ENCODE measurements at regions not wholly inside any gene's neighbourhood (a gene's known extent, or its start where the extent isn't known, plus 50 kb on each side); places are given as distances from the start of the nearest gene placed in this dataset.

- H3K4me1 ChIP-seq = no peaks in the 10 kb centered on the region
- peaks cover 0 to 11% (median 0%) of the 10 kb centered on the region in 3 donors for H3K27me3 ChIP-seq
- no peak for DNase-seq
- H3K36me3 ChIP-seq = no peaks in the 10 kb centered on the region
- 85 to 93% (median 89%) methylated on average over 3 of the region's 3 CpGs for WGBS, 5 donors
- intact Hi-C loops (cut with DNase I; ENCODE audit: low total_unique reads) = no loop called here
- TF ChIP-seq POLR2A (IDR thresholded peaks at IDR 0.05) = no peak
- TF ChIP-seq EP300 (IDR thresholded peaks at IDR 0.05) = no peak
- no peak for TF ChIP-seq CTCF (IDR thresholded peaks at IDR 0.05)
- no peak for TF ChIP-seq POLR2AphosphoS5 (IDR thresholded peaks at IDR 0.05)
- no peak overlapping the region for H3K4me3 ChIP-seq
- H3K9me3 ChIP-seq = no peaks in the 10 kb centered on the region
- no peak overlapping the region for H3K27ac ChIP-seq
These were observed 51.9 kb upstream of the RHOU start for GRCh38 chr1:228683428-228683827.

DNA sequence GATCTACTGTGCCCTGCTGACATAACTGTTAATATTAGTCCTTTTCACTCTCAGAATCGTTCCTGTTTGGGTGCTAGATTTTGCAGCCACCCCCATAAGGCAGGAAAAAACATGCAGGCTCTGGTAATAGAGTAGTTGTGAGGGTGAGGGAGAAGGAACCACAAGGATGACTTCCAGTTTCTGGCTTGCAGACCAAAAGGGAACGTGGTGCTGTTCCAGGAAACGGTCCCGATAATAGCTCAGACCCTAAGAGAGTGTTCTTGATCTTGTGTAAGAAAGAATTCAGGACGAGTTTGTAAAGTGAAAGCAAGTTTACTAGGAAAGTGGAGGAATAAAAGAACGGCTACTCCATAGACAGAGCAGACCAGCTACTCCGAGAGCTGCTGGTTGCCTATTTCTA, 50.7 kb upstream of the RHOU start:
- WGBS, 5 donors = 72 to 88% (median 81%) methylated on average over 7 of the region's 7 CpGs
- Histone ChIP-seq H3K27me3 (peaks cover 0 to 11% (median 0%) of the 10 kb centered on the region in 3 donors), H3K4me1 (no peaks in the 10 kb centered on the region), H3K27ac (no peak overlapping the region), H3K4me3 (no peak overlapping the region), H3K36me3 (no peaks in the 10 kb centered on the region), H3K9me3 (no peaks in the 10 kb centered on the region)
- no peak for TF ChIP-seq POLR2AphosphoS5 (IDR thresholded peaks at IDR 0.05)
- TF ChIP-seq EP300 (IDR thresholded peaks at IDR 0.05) = no peak
- no peak for TF ChIP-seq POLR2A (IDR thresholded peaks at IDR 0.05)
- no peak for TF ChIP-seq CTCF (IDR thresholded peaks at IDR 0.05)
- DNase-seq = no peak
- intact Hi-C loops (cut with DNase I; ENCODE audit: low total_unique reads) = no loop called here

GRCh38 chr1:228685081-228685660, 50.1 kb upstream of the RHOU start:
- no peak overlapping the region for H3K27ac ChIP-seq
- no peaks in the 10 kb centered on the region for H3K36me3 ChIP-seq
- TF ChIP-seq POLR2A (IDR thresholded peaks at IDR 0.05) = no peak
- no peak for TF ChIP-seq POLR2AphosphoS5 (IDR thresholded peaks at IDR 0.05)
- no peak for TF ChIP-seq CTCF (IDR thresholded peaks at IDR 0.05)
- no peak for TF ChIP-seq EP300 (IDR thresholded peaks at IDR 0.05)
- no peaks in the 10 kb centered on the region for H3K4me1 ChIP-seq
- WGBS, 5 donors = 81 to 100% (median 95%) methylated on average over 1 of the region's 1 CpG
- DNase-seq = no peak
- no peaks in the 10 kb centered on the region for H3K9me3 ChIP-seq
- H3K27me3 ChIP-seq = peaks cover 0 to 11% (median 0%) of the 10 kb centered on the region in 3 donors
- intact Hi-C loops (cut with DNase I; ENCODE audit: low total_unique reads) = no loop called here
- no peak overlapping the region for H3K4me3 ChIP-seq

Small RNA genes in the stretch of these regions (small RNA-seq; reads per million reads assigned to genes)
- 0 reads per million in 4 donors for gene RF00432
- gene RNA5S10 = 0 reads per million in 4 donors
- 0 reads per million in 4 donors for gene RNA5S11
- 0 reads per million in 4 donors for gene RNA5S12
- 0 reads per million in 4 donors for gene RNA5S13
- 0 reads per million in 4 donors for gene RNA5S14
- gene RNA5S15 = 0 reads per million in 4 donors
- gene RNA5S16 = 0 reads per million in 4 donors
- gene RNA5S17 = 0 reads per million in 4 donors
- 0 reads per million in 4 donors for gene RNA5S2
- 0 reads per million in 4 donors for gene RNA5S3
- gene RNA5S4 = 0 reads per million in 4 donors
- gene RNA5S5 = 0 reads per million in 4 donors
- 0 reads per million in 4 donors for gene RNA5S6
- 0 reads per million in 4 donors for gene RNA5S7
- 0 reads per million in 4 donors for gene RNA5S8
- 0 reads per million in 4 donors for gene RNA5S9
- gene RNA5SP18 = 0 reads per million in 4 donors
